ENCODE measurements at regions not wholly inside any gene's neighbourhood (a gene's known extent, or its start where the extent isn't known, plus 50 kb on each side); places are given as distances from the start of the nearest gene placed in this dataset.

DNA sequence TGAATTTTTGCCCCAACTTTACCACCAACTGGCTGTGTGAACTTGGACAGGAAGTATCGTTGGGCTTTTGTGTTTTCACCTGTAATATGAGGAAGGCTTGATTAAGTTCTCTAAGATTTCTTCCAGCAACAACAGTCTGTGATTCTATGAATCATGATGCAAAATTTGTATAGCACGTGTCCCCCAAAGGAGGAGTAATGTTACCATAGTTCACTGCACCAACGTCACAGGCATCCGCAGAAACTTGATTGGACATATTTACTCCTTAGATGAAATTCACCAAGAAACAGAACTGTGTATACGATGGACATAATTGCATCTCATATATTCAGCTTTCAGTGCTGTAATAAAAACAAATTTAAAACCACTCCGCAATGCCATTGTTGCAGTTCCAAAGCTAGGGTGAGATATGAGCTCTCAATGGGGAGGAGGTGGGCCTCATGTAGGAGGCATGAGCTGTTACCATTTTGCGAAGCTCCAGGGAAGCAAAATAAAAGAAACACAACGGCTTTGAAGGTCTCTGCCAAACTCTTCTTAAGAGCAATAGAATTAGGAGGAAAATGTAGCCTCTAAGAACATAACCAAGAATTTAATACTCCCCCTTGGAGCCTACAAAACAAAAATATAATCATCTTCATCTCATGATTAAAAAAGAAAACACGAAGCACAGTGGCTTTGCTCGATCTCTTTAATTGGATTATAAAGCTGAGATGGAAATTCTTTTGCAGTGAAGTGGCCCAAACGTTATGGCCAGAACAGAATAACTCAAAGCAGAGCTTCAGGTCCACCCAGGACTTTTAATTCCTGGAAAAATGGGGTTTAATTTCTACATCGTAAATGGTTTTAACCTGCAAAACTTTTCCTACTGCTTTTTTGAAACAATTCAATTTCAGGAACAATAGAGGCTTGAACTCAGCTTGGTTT is 80.7 kb downstream of the CHST2 start:
- no peaks in the 10 kb centered on the region for H3K27me3 Mint-ChIP-seq (ENCODE audit: low read depth)
- H3K4me1 Mint-ChIP-seq = peaks cover 27% of the 10 kb centered on the region
- H3K27ac Mint-ChIP-seq = peak overlapping the region; percentile 65 to 92 (median 88)
- H3K4me3 Mint-ChIP-seq = peak overlapping the region in 1 of 3 experiments; percentile 9
- H3K36me3 Mint-ChIP-seq (ENCODE audit: low read depth) = peaks cover 6% of the 10 kb centered on the region
- H3K9me3 Mint-ChIP-seq = peaks cover 3% of the 10 kb centered on the region
- TF ChIP-seq, protein P1, sequence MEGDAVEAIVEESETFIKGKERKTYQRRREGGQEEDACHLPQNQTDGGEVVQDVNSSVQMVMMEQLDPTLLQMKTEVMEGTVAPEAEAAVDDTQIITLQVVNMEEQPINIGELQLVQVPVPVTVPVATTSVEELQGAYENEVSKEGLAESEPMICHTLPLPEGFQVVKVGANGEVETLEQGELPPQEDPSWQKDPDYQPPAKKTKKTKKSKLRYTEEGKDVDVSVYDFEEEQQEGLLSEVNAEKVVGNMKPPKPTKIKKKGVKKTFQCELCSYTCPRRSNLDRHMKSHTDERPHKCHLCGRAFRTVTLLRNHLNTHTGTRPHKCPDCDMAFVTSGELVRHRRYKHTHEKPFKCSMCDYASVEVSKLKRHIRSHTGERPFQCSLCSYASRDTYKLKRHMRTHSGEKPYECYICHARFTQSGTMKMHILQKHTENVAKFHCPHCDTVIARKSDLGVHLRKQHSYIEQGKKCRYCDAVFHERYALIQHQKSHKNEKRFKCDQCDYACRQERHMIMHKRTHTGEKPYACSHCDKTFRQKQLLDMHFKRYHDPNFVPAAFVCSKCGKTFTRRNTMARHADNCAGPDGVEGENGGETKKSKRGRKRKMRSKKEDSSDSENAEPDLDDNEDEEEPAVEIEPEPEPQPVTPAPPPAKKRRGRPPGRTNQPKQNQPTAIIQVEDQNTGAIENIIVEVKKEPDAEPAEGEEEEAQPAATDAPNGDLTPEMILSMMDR (IDR thresholded peaks at IDR 0.05; ENCODE audit: unreplicated experiment in 3 of 3) = no peak

GRCh38 chr3:143201045-143201444 is 81.5 kb downstream of the CHST2 start:
- TF ChIP-seq, protein P1 (IDR thresholded peaks at IDR 0.05; ENCODE audit: unreplicated experiment in 3 of 3) = no peak
- no peaks in the 10 kb centered on the region for H3K27me3 Mint-ChIP-seq (ENCODE audit: low read depth)
- H3K36me3 Mint-ChIP-seq (ENCODE audit: low read depth) = peaks cover 6% of the 10 kb centered on the region
- peaks cover 27% of the 10 kb centered on the region for H3K4me1 Mint-ChIP-seq
- peaks cover 7% of the 10 kb centered on the region for H3K9me3 Mint-ChIP-seq
- peak overlapping the region; percentile 65 to 92 (median 88) for H3K27ac Mint-ChIP-seq
- no peak overlapping the region for H3K4me3 Mint-ChIP-seq

DNA sequence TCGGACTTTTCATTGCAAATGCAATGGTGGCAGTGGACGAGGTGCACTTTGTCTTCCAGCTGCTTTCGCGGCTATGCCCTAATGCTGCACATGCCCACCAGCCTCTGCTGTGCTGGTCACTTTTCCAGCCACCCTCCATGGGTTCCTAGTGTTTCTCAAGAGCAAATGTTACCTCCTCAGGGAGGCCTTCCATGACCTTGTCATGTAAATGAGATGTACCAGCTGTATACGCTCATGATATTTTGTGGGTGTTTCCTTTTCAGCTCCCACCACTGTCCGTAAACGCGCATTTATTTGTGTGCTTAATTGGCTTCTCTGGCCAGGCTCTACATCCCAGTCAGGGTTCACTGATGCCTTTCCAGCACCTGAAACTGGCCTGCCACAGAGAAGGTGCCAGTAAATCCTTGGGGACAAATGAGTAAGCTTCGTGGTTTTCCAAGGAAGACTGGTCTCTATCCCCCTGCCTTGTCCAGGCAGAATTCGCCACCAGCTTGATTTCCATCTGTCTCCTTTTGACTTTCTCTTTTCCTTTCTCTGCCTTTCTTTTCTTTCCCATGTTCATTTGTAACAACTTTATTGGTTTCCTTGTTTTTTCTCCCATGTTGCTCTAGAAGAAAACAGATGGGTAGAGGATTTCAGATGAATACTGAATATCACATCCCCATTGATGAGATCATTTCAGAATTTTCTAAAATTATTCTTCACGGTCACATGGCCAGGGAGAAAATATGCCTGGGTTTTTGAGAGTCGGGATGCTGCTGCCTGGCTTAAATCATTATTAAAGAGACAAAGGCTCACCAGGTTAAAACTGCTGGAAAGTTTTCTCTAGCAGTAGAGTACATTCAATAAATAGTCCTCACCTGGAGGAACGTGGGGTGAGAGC is 82.5 kb downstream of the CHST2 start:
- Mint-ChIP-seq H3K4me3 (no peak overlapping the region), H3K36me3 (ENCODE audit: low read depth) (peaks cover 6% of the 10 kb centered on the region), H3K27me3 (ENCODE audit: low read depth) (no peaks in the 10 kb centered on the region), H3K9me3 (peaks cover 9% of the 10 kb centered on the region), H3K4me1 (peaks cover 38% of the 10 kb centered on the region), H3K27ac (peak overlapping the region; percentile 65 to 92 (median 88))
- TF ChIP-seq, protein P1 (IDR thresholded peaks at IDR 0.05; ENCODE audit: unreplicated experiment in 3 of 3) = no peak

DNA sequence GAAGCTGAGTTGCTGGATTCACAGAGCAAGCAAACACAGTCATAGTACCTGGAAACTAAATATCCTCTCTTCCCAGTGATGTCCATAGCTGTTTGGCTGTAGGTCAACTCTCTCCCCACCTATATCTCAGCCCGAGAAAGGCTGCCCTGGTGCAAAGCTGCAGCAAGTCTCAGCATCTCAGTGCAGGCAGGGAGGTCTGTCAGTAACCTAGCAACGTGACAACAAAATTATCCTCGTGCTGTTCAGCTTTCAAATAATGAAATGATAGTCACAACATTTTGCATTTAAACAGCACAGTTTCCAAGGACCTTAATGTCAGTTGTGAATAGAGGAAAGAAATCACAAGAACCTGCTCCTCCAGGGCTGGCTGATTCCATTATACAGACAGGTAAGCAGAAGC is 83.6 kb downstream of the CHST2 start:
- no peaks in the 10 kb centered on the region for H3K27me3 Mint-ChIP-seq (ENCODE audit: low read depth)
- peak overlapping the region in 2 of 3 experiments; percentile 3 to 92 for H3K27ac Mint-ChIP-seq
- peaks cover 7% of the 10 kb centered on the region for H3K9me3 Mint-ChIP-seq
- TF ChIP-seq, protein P1 (IDR thresholded peaks at IDR 0.05; ENCODE audit: unreplicated experiment in 3 of 3) = no peak
- H3K36me3 Mint-ChIP-seq (ENCODE audit: low read depth) = no peaks in the 10 kb centered on the region
- no peak overlapping the region for H3K4me3 Mint-ChIP-seq
- peaks cover 41% of the 10 kb centered on the region for H3K4me1 Mint-ChIP-seq

- Mint-ChIP-seq H3K4me3 (no peak overlapping the region), H3K27ac (no peak overlapping the region), H3K27me3 (ENCODE audit: low read depth) (no peaks in the 10 kb centered on the region), H3K9me3 (peaks cover 7% of the 10 kb centered on the region), H3K36me3 (ENCODE audit: low read depth) (no peaks in the 10 kb centered on the region), H3K4me1 (peaks cover 41% of the 10 kb centered on the region)
- TF ChIP-seq, protein P1 (IDR thresholded peaks at IDR 0.05; ENCODE audit: unreplicated experiment in 3 of 3) = no peak
Measured at GRCh38 chr3:143203848-143204247, 84.3 kb downstream of the CHST2 start.
